H9 (cell line): ENCODE measurements at regions not wholly inside any gene's neighbourhood (a gene's known extent, or its start where the extent isn't known, plus 50 kb on each side); places are given as distances from the start of the nearest gene placed in this dataset.

Experiments
- DNase-seq: peaks from one replicate; pipeline ENCODE4 v3.0.0-alpha.2; 2017
- H2AFZ ChIP-seq: one replicate; pipeline ENCODE4 v1.6.1; 2013; ENCODE audit warnings: mild to moderate bottlenecking, low read length, control low read depth, moderate library complexity
- H2AK5ac ChIP-seq: 2 replicates; pipeline ENCODE4 v1.6.1; 2013; ENCODE audit warnings: low read length, control low read depth, mixed read lengths; ENCODE audit not compliant: insufficient read length
- H2BK120ac ChIP-seq: one replicate; pipeline ENCODE4 v1.6.1; 2013; ENCODE audit warnings: low read depth, mild to moderate bottlenecking, low read length, control low read depth, inconsistent platforms; ENCODE audit not compliant: poor library complexity, severe bottlenecking
- H2BK12ac ChIP-seq: 2 replicates; pipeline ENCODE4 v1.6.1; 2013; ENCODE audit warnings: low read length, control low read depth, mixed read lengths, low read depth; ENCODE audit not compliant: insufficient read length
- H2BK15ac ChIP-seq: 2 replicates; pipeline ENCODE4 v1.6.1; 2013; ENCODE audit warnings: low read depth, low read length, control low read depth
- H2BK20ac ChIP-seq: one replicate; pipeline ENCODE4 v1.6.1; 2013; ENCODE audit warnings: low read depth, mild to moderate bottlenecking, low read length, control low read depth, inconsistent platforms; ENCODE audit not compliant: poor library complexity, severe bottlenecking
- H2BK5ac ChIP-seq: 2 replicates; pipeline ENCODE4 v1.6.1; 2013; ENCODE audit warnings: low read length, control low read depth, mixed read lengths; ENCODE audit not compliant: insufficient read length
- H3K14ac ChIP-seq: 2 replicates; pipeline ENCODE4 v1.6.1; 2013; ENCODE audit warnings: low read length, control low read depth; ENCODE audit not compliant: insufficient read depth
- H3K18ac ChIP-seq: 2 replicates; pipeline ENCODE4 v1.6.1; 2013; ENCODE audit warnings: low read depth, mild to moderate bottlenecking, mixed read lengths, low read length, control low read depth; ENCODE audit not compliant: insufficient read length
- H3K23ac ChIP-seq: 2 replicates; pipeline ENCODE4 v1.6.1; 2013; ENCODE audit warnings: low read length, control low read depth, mixed read lengths, low read depth; ENCODE audit not compliant: insufficient read length
- H3K23me2 ChIP-seq: 2 replicates; pipeline ENCODE4 v1.6.1; 2013; ENCODE audit warnings: low read depth, mild to moderate bottlenecking, mixed read lengths, low read length, control low read depth; ENCODE audit not compliant: insufficient read length, poor library complexity, severe bottlenecking
- H3K27ac ChIP-seq: 2 replicates; pipeline ENCODE4 v1.5.1; 2013; ENCODE audit warnings: low read length, control low read depth, mixed read lengths, low read depth; ENCODE audit not compliant: insufficient read length
- H3K27me3 ChIP-seq: 2 replicates; pipeline ENCODE4 v1.6.1; 2013; ENCODE audit warnings: low read length, control low read depth, inconsistent platforms; ENCODE audit not compliant: insufficient read depth
- H3K4ac ChIP-seq: 2 replicates; pipeline ENCODE4 v1.6.1; 2013; ENCODE audit warnings: low read depth, mild to moderate bottlenecking, control low read depth, inconsistent platforms, low read length, moderate library complexity
- H3K4me1 ChIP-seq: 2 replicates; pipeline ENCODE4 v1.6.1; 2013; ENCODE audit warnings: low read length, control low read depth, inconsistent platforms; ENCODE audit not compliant: insufficient read depth
- H3K4me2 ChIP-seq: 2 replicates; pipeline ENCODE4 v1.6.1; 2013; ENCODE audit warnings: low read length, control low read depth, mixed read lengths; ENCODE audit not compliant: insufficient read length, insufficient read depth
- H3K56ac ChIP-seq: 2 replicates; pipeline ENCODE4 v1.6.1; 2013; ENCODE audit warnings: low read depth, mild to moderate bottlenecking, mixed read lengths, low read length, control low read depth; ENCODE audit not compliant: insufficient read length
- H3K79me1 ChIP-seq: 2 replicates; pipeline ENCODE4 v1.6.1; 2013; ENCODE audit warnings: low read depth, mild to moderate bottlenecking, moderate library complexity, low read length, control low read depth, inconsistent platforms; ENCODE audit not compliant: insufficient read depth, poor library complexity, severe bottlenecking
- H3K79me2 ChIP-seq: 2 replicates; pipeline ENCODE4 v1.6.1; 2013; ENCODE audit warnings: low read length, control low read depth, inconsistent platforms; ENCODE audit not compliant: insufficient read depth
- H3K9ac ChIP-seq: 2 replicates; pipeline ENCODE4 v1.6.1; 2013; ENCODE audit warnings: low read length, control low read depth, mixed read lengths; ENCODE audit not compliant: insufficient read length; ENCODE audit errors: extremely low read depth
- H3K9me3 ChIP-seq: one replicate; pipeline ENCODE4 v1.6.1; 2013; ENCODE audit warnings: low read depth, low read length, inconsistent platforms; ENCODE audit not compliant: control insufficient read depth
- H3T11ph ChIP-seq: one replicate; pipeline ENCODE4 v1.6.1; 2013; ENCODE audit warnings: mild to moderate bottlenecking, low read length, control low read depth, inconsistent platforms
- H4K20me1 ChIP-seq: one replicate; pipeline ENCODE4 v1.6.1; 2013; ENCODE audit not compliant: control insufficient read depth, insufficient read length, insufficient read depth
- H4K5ac ChIP-seq: 2 replicates; pipeline ENCODE4 v1.6.1; 2013; ENCODE audit warnings: low read depth, mild to moderate bottlenecking, mixed read lengths, low read length, control low read depth; ENCODE audit not compliant: insufficient read length
- H4K8ac ChIP-seq: replicated peaks from 2 replicates; pipeline ENCODE4 v1.6.1; 2013; ENCODE audit warnings: low read length, control low read depth, mixed read lengths, low read depth; ENCODE audit not compliant: insufficient read length
- H4K91ac ChIP-seq: 2 replicates; pipeline ENCODE4 v1.6.1; 2013; ENCODE audit warnings: low read depth, mild to moderate bottlenecking, moderate library complexity, mixed read lengths, low read length, control low read depth; ENCODE audit not compliant: insufficient read length
- H3K27ac Mint-ChIP-seq, 3 experiments: 2 replicates in 2 of 3; 3 replicates in 1 of 3; pipeline ENCODE4 v1.8.0; 2020 to 2021; ENCODE audit warnings: mixed read lengths in 3 of 3, mild to moderate bottlenecking in 1 of 3, moderate library complexity in 1 of 3
- H3K27me3 Mint-ChIP-seq: 2 replicates; pipeline ENCODE4 v1.8.0; 2021; ENCODE audit warnings: low read depth, mild to moderate bottlenecking, moderate library complexity, mixed read lengths
- H3K36me3 Mint-ChIP-seq, 3 experiments: 2 replicates in 2 of 3; 3 replicates in 1 of 3; pipeline ENCODE4 v1.8.0; 2020 to 2021; ENCODE audit warnings: low read depth in 3 of 3, mixed read lengths in 3 of 3; ENCODE audit not compliant: insufficient read depth in 1 of 3
- H3K4me1 Mint-ChIP-seq, 2 experiments: 2 replicates each; pipeline ENCODE4 v1.8.0; 2020; ENCODE audit warnings: mixed read lengths in 2 of 2
- H3K4me3 Mint-ChIP-seq, 2 experiments: 2 replicates in 1 of 2; 3 replicates in 1 of 2; pipeline ENCODE4 v1.8.0; 2020 to 2021; ENCODE audit warnings: mild to moderate bottlenecking in 2 of 2, mixed read lengths in 2 of 2, moderate library complexity in 1 of 2
- H3K9me3 Mint-ChIP-seq, 2 experiments: 2 replicates in 1 of 2; 3 replicates in 1 of 2; pipeline ENCODE4 v1.8.0; 2020; ENCODE audit warnings: mild to moderate bottlenecking in 2 of 2, mixed read lengths in 2 of 2, moderate library complexity in 1 of 2
- CTCF ChIP-seq: fragments of 200-600 bp; sonication (generic); conservative IDR thresholded peaks from 3 replicates; pipeline ENCODE4 v1.8.0; 2021; ENCODE audit warnings: antibody characterized with exemption, mild to moderate bottlenecking
- WGBS: extraction: QIAGEN DNeasy Blood & Tissue Kit; methylation state at CpG from one replicate; pipeline ENCODE4 v1.1.7; 2013; ENCODE audit warnings: missing lambda C conversion rate, low lambda C conversion rate, mixed read lengths; ENCODE audit not compliant: insufficient read length; ENCODE audit errors: extremely low coverage; 5-methylcytosine and 5-hydroxymethylcytosine counted together

GRCh38 chr22:49566141-49566541 is 261.5 kb downstream of the BRD1 start:
- Mint-ChIP-seq H3K9me3 (no peaks in the 10 kb centered on the region), H3K27me3 (peaks cover 2% of the 10 kb centered on the region), H3K4me3 (no peak overlapping the region), H3K36me3 (no peaks in the 10 kb centered on the region), H3K4me1 (no peaks in the 10 kb centered on the region), H3K27ac (no peak overlapping the region)
- no peak overlapping the region for H2AK5ac ChIP-seq
- no peak overlapping the region for H3K27ac ChIP-seq
- no peaks in the 10 kb centered on the region for H3K4me1 ChIP-seq
- H2BK15ac ChIP-seq: no peak overlapping the region
- no peak overlapping the region for H4K8ac ChIP-seq
- H3K18ac ChIP-seq: no peak overlapping the region
- H2AFZ ChIP-seq: no peak overlapping the region
- H3K9ac ChIP-seq: no peak overlapping the region
- no peak for TF ChIP-seq CTCF
- H3K79me2 ChIP-seq: no peaks in the 10 kb centered on the region
- no peaks in the 10 kb centered on the region for H3K9me3 ChIP-seq
- no peak overlapping the region for H3K23ac ChIP-seq
- no peak overlapping the region for H2BK20ac ChIP-seq
- H3K4ac ChIP-seq: no peak overlapping the region
- no peak overlapping the region for H4K91ac ChIP-seq
- H2BK5ac ChIP-seq: no peak overlapping the region
- no peaks in the 10 kb centered on the region for H3K27me3 ChIP-seq
- no CpG with 5 or more reads among the region's 12 CpGs for WGBS
- H4K5ac ChIP-seq: no peak overlapping the region
- H3K79me1 ChIP-seq: no peaks in the 10 kb centered on the region
- no peak overlapping the region for H3T11ph ChIP-seq
- DNase-seq: peak; percentile 15
- H3K56ac ChIP-seq: no peak overlapping the region
- no peak overlapping the region for H2BK12ac ChIP-seq
- no peak overlapping the region for H3K4me2 ChIP-seq
- H2BK120ac ChIP-seq: no peak overlapping the region
- H3K14ac ChIP-seq: no peak overlapping the region; the same call in 1 of the 2 replicates
- no peaks in the 10 kb centered on the region for H4K20me1 ChIP-seq
- H3K23me2 ChIP-seq: no peaks in the 10 kb centered on the region
